Right lobe of liver (tissue), 4 donors: ENCODE measurements at regions not wholly inside any gene's neighbourhood (a gene's known extent, or its start where the extent isn't known, plus 50 kb on each side); places are given as distances from the start of the nearest gene placed in this dataset.

Experiments used
- CTCF ChIP-seq, 4 donors: fragments of 200-600 bp in 3 of 4; fragments of 450-650 bp in 1 of 4; IDR thresholded peaks; one replicate each; pipeline versions ENCODE4 v1.5.1 to v1.8.0; 2016 to 2022; ENCODE audit warnings: antibody characterized with exemption in 4 of 4, mild to moderate bottlenecking in 2 of 4
- POLR2A ChIP-seq: fragments of 450-650 bp; IDR thresholded peaks from one replicate; pipeline ENCODE4 v1.6.1; 2017; ENCODE audit warnings: antibody characterized with exemption, mild to moderate bottlenecking
- donor health status: DM: no; HTN: no; CAD: no.
- donor health status: DM: no; HTN: no; CAD: no.
- donor health status: DM: no; HTN: yes; CAD: no.

DNA sequence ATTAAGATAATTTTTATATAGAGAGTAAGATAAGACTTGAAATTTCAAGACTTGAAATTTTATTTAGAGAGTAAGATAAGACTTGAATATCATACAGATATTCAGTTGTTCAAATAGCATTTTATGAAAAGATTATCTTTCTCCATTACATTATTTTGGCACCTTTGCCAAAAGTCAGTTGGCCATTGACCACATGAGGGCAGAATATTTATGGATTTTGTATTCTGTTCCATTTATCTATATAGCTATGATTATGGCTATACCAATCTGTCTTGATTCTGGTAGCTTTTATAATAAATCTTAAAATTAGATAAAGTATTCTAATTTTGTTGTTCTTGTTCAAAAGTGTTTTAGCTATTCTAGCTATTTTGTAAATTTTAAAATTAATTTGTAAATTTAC lies 537.9 kb upstream of the GJE1 start:
- TF ChIP-seq CTCF (IDR thresholded peaks at IDR 0.05) (no peak), POLR2A (no peak)
